K562 (cell line): ENCODE measurements at regions not wholly inside any gene's neighbourhood (a gene's known extent, or its start where the extent isn't known, plus 50 kb on each side); places are given as distances from the start of the nearest gene placed in this dataset.

Experiments used
- ATAC-seq: fragments of 200-7000 bp; cut with Tn5 transposase; 3 replicates; pipeline ENCODE4 v1.9.1; 2020; ENCODE audit warnings: moderate library complexity
- BruUV-seq: library from RNA; stranded (reverse); fragments of 400-500 nt; replicated peaks from 2 replicates; lab custom pipeline; 2021; lab: Mats Ljungman, UMichigan
- CTCF ChIA-PET: fragments of 300-600 bp; formaldehyde crosslinking; extraction: SDS; loops from one replicate; lab custom pipeline; 2021; ENCODE audit warnings: low intra/inter-chr PET ratio; lab: Yijun Ruan, JAX
- POLR2A ChIA-PET: fragments of 300-600, 350-650 bp; sonication (Branson Sonifier 250); formaldehyde crosslinking; extraction: SDS; loops from one replicate; lab custom pipeline; 2021; ENCODE audit warnings: antibody characterized with exemption, inconsistent platforms; lab: Yijun Ruan, JAX
- DNase-seq, 4 experiments: peaks; one replicate each; pipeline versions ENCODE4 v3.0.0 to v3.0.0-alpha.2; 2011 to 2018; ENCODE audit warnings: low spot score in 3 of 4, mixed read lengths in 3 of 4; ENCODE audit errors: extremely low read depth in 1 of 4
- FAIRE-seq: peaks from 2 replicates; lab custom pipeline; 2011; peaks lifted over from hg19 to GRCh38; lab: Jason Lieb, UNC
- H2AFZ ChIP-seq: 2 replicates; pipeline ENCODE4 v1.6.0; 2011; ENCODE audit warnings: low read depth, low read length, control low read depth, inconsistent platforms
- H3K27ac ChIP-seq: fragments of 200-600 bp; 3 replicates; pipeline ENCODE4 v1.8.0; 2011; ENCODE audit warnings: low read depth, mild to moderate bottlenecking, control low read depth, inconsistent platforms, low read length, moderate library complexity, mixed read lengths; ENCODE audit errors: extremely low read depth
- H3K27me3 ChIP-seq, 2 experiments: fragments of 300-600 bp in 1 of 2; 2 replicates in 1 of 2; 3 replicates in 1 of 2; pipeline versions ENCODE4 v1.6.0 to v1.8.0; 2011; ENCODE audit warnings: inconsistent platforms in 2 of 2, low read length in 2 of 2, mild to moderate bottlenecking in 1 of 2, mixed read lengths in 1 of 2, moderate library complexity in 1 of 2; ENCODE audit not compliant: control insufficient read depth in 2 of 2, insufficient read depth in 2 of 2
- H3K36me3 ChIP-seq: fragments of 300-600 bp; 3 replicates; pipeline ENCODE4 v1.8.0; 2011; ENCODE audit warnings: mild to moderate bottlenecking, low read length, inconsistent platforms; ENCODE audit not compliant: control insufficient read depth, insufficient read depth
- H3K4me1 ChIP-seq, 2 experiments: fragments of 200-600 bp in 1 of 2; replicated peaks in 1 of 2; 2 replicates in 1 of 2; 3 replicates in 1 of 2; pipeline versions ENCODE4 v1.5.1 to v1.8.0; 2011; ENCODE audit warnings: inconsistent platforms in 2 of 2, low read length in 2 of 2, mild to moderate bottlenecking in 1 of 2, mixed read lengths in 1 of 2, moderate library complexity in 1 of 2; ENCODE audit not compliant: control insufficient read depth in 2 of 2, insufficient read depth in 2 of 2
- H3K4me2 ChIP-seq: 2 replicates; pipeline ENCODE4 v1.6.1; 2011; ENCODE audit warnings: low read length, control low read depth, inconsistent platforms, mixed read lengths; ENCODE audit not compliant: insufficient read depth
- H3K4me3 ChIP-seq: fragments of 200-600 bp; sonication (generic), shearing (Covaris generic); 2 replicates; pipeline ENCODE4 v1.5.1; 2016; ENCODE audit warnings: control low read depth, inconsistent platforms
- H3K79me2 ChIP-seq: fragments of 200-600 bp; 3 replicates; pipeline ENCODE4 v1.8.0; 2011; ENCODE audit warnings: low read length, inconsistent platforms; ENCODE audit not compliant: control insufficient read depth, insufficient read depth
- H3K9ac ChIP-seq, 2 experiments: 2 replicates each; pipeline versions ENCODE4 v1.6.0 to v1.6.1; 2011; ENCODE audit warnings: low read depth in 2 of 2, low read length in 2 of 2, control low read depth in 1 of 2, inconsistent platforms in 1 of 2, mild to moderate bottlenecking in 1 of 2, mixed read lengths in 1 of 2; ENCODE audit not compliant: insufficient read depth in 1 of 2
- H3K9me1 ChIP-seq: one replicate; pipeline ENCODE4 v1.6.0; 2011; ENCODE audit warnings: inconsistent platforms, mild to moderate bottlenecking, low read length, moderate library complexity; ENCODE audit not compliant: control insufficient read depth, insufficient read depth
- H3K9me3 ChIP-seq: replicated peaks from 2 replicates; pipeline ENCODE4 v1.5.1; 2011; ENCODE audit warnings: low read depth, low read length, inconsistent platforms; ENCODE audit not compliant: control insufficient read depth, insufficient read depth
- H4K20me1 ChIP-seq: replicated peaks from 2 replicates; pipeline ENCODE4 v1.6.1; 2011; ENCODE audit warnings: low read length, inconsistent platforms, mixed read lengths; ENCODE audit not compliant: control insufficient read depth, insufficient read depth
- CHD4 ChIP-seq: fragments of 200-600 bp; sonication (generic); IDR thresholded peaks from 3 replicates; pipeline ENCODE4 v1.6.1; 2012; ENCODE audit warnings: low read depth, mild to moderate bottlenecking, mixed read lengths, low read length, inconsistent platforms; ENCODE audit not compliant: insufficient read depth, insufficient replicate concordance, poor library complexity, severe bottlenecking
- HMG20A ChIP-seq: fragments of 450-650 bp; formaldehyde crosslinking; conservative IDR thresholded peaks from 2 replicates; pipeline ENCODE4 v1.4.0; 2020; ENCODE audit warnings: mild to moderate bottlenecking, mixed read lengths
- IRF2 ChIP-seq: sonication (generic); formaldehyde crosslinking; IDR thresholded peaks from 2 replicates; pipeline ENCODE4 v1.8.1; 2022; ENCODE audit warnings: mild to moderate bottlenecking, missing genetic modification reagents
- KAT8 ChIP-seq: fragments of 450-650 bp; IDR thresholded peaks from 2 replicates; pipeline ENCODE4 v1.6.1; 2016; ENCODE audit warnings: low read depth, mild to moderate bottlenecking
- NCOA1 ChIP-seq: fragments of 450-650 bp; IDR thresholded peaks from 2 replicates; pipeline ENCODE4 v1.6.1; 2016; ENCODE audit warnings: low read depth
- SIN3B ChIP-seq: fragments of 450-650 bp; IDR thresholded peaks from 2 replicates; pipeline ENCODE4 v1.6.1; 2017; ENCODE audit warnings: low read depth, mild to moderate bottlenecking, moderate library complexity
- STAT5B ChIP-seq: fragments of 250-450 bp; sonication (Bioruptor Pico); IDR thresholded peaks from 2 replicates; pipeline ENCODE4 v1.8.0; 2021; ENCODE audit warnings: mild to moderate bottlenecking, inconsistent platforms
- WGBS: fragments of 100-300 bp; shearing (Covaris generic); methylation state at CpG from one replicate; pipeline ENCODE4 v1.1.6; 2016; ENCODE audit warnings: low coverage, mixed read lengths; ENCODE audit not compliant: insufficient coverage; ENCODE audit errors: missing lambda C conversion rate; 5-methylcytosine and 5-hydroxymethylcytosine counted together
- in situ Hi-C: fragments of 300-500 bp; cut with MboI; formaldehyde crosslinking; loops from 4 replicates; pipeline ENCODE4 v1.15.0; 2018; ENCODE audit warnings: inconsistent platforms, mixed read lengths
- intact Hi-C: fragments of 100-400 bp; cut with micrococcal nuclease; formaldehyde crosslinking; loops from 2 replicates; pipeline ENCODE4 v1.14.2; 2022
- TF ChIP-seq, protein P1 (sequence below): fragments of 450-650 bp; conservative IDR thresholded peaks from 2 replicates; pipeline ENCODE4 v1.6.1; 2016; ENCODE audit warnings: missing genetic modification characterization, low read depth, mild to moderate bottlenecking, missing compliant biosample characterization, moderate library complexity

- TF ChIP-seq STAT5B (CRISPR knock-in tag), result no peak
- TF ChIP-seq, protein P1, sequence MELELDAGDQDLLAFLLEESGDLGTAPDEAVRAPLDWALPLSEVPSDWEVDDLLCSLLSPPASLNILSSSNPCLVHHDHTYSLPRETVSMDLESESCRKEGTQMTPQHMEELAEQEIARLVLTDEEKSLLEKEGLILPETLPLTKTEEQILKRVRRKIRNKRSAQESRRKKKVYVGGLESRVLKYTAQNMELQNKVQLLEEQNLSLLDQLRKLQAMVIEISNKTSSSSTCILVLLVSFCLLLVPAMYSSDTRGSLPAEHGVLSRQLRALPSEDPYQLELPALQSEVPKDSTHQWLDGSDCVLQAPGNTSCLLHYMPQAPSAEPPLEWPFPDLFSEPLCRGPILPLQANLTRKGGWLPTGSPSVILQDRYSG (tag), result no peak
- no peak for TF ChIP-seq SIN3B
- TF ChIP-seq CHD4, result no peak
- TF ChIP-seq KAT8, result no peak
- no peak for TF ChIP-seq HMG20A
- no TSS peak for BruUV-seq
- intact Hi-C loops (no loop called here), in situ Hi-C loops (no loop called here)
- Histone ChIP-seq H3K36me3 (no peaks in the 10 kb centered on the region), H4K20me1 (no peaks in the 10 kb centered on the region), H2AFZ (no peak overlapping the region), H3K79me2 (no peaks in the 10 kb centered on the region), H3K4me2 (no peak overlapping the region), H3K9me1 (no peaks in the 10 kb centered on the region), H3K27ac (no peak overlapping the region), H3K27me3 (no peaks in the 10 kb centered on the region), H3K4me3 (no peak overlapping the region), H3K4me1 (no peaks in the 10 kb centered on the region), H3K9me3 (no peaks in the 10 kb centered on the region), H3K9ac (no peak overlapping the region)
- 0% methylated on average over 2 of the region's 2 CpGs for WGBS
- CTCF ChIA-PET, result no interaction called here
- no peak for DNase-seq
- FAIRE-seq, result no peak
- no peak for ATAC-seq
- POLR2A ChIA-PET, result no interaction called here
Measured at GRCh38 chr5:167920589-167920988, 370.9 kb upstream of the WWC1 start.

- Histone ChIP-seq H4K20me1 (no peaks in the 10 kb centered on the region), H3K36me3 (no peaks in the 10 kb centered on the region), H3K4me3 (no peak overlapping the region), H3K27ac (no peak overlapping the region), H3K4me2 (no peak overlapping the region), H3K9ac (no peak overlapping the region), H3K4me1 (no peaks in the 10 kb centered on the region), H3K9me3 (no peaks in the 10 kb centered on the region), H2AFZ (no peak overlapping the region), H3K9me1 (no peaks in the 10 kb centered on the region), H3K79me2 (no peaks in the 10 kb centered on the region), H3K27me3 (no peaks in the 10 kb centered on the region)
- BruUV-seq, result no TSS peak
- DNase-seq, result no peak
- no peak for FAIRE-seq
- ChIA-PET CTCF (no interaction called here), POLR2A (no interaction called here)
- intact Hi-C loops, result no loop called here
- no peak for ATAC-seq
- in situ Hi-C loops, result no loop called here
- TF ChIP-seq IRF2 (no peak), NCOA1 (no peak)
Measured at GRCh38 chr5:167921796-167922195, 369.6 kb upstream of the WWC1 start.
